Vagina (tissue), 2 donors: ENCODE measurements at regions not wholly inside any gene's neighbourhood (a gene's known extent, or its start where the extent isn't known, plus 50 kb on each side); places are given as distances from the start of the nearest gene placed in this dataset.

Experiments used
- DNase-seq, 2 donors: peaks; one replicate each; pipeline ENCODE4 v3.0.0-alpha.2; 2017; ENCODE audit errors: extremely low spot score in 2 of 2
- H3K27ac ChIP-seq: fragments of 200-600 bp; sonication (generic); one replicate; pipeline ENCODE4 v1.5.1; 2019
- H3K27me3 ChIP-seq: fragments of 200-600 bp; sonication (generic); one replicate; pipeline ENCODE4 v1.5.1; 2019
- H3K36me3 ChIP-seq, 2 donors: fragments of 200-600 bp; sonication (generic); one replicate each; pipeline ENCODE4 v1.5.1; 2017 to 2019
- H3K4me1 ChIP-seq: fragments of 200-600 bp; sonication (generic); one replicate; pipeline ENCODE4 v1.5.1; 2019
- H3K4me3 ChIP-seq, 2 donors: fragments of 200-600 bp; sonication (generic); 1 replicate in 1 of 2; 2 replicates in 1 of 2; pipeline ENCODE4 v1.5.1; 2016 to 2019
- H3K9me3 ChIP-seq: fragments of 200-600 bp; sonication (generic); one replicate; pipeline ENCODE4 v1.5.1; 2019
- POLR2A ChIP-seq, 2 donors: fragments of 450-650 bp; IDR thresholded peaks; one replicate each; pipeline ENCODE4 v1.6.1; 2017; ENCODE audit warnings: antibody characterized with exemption in 2 of 2, mild to moderate bottlenecking in 2 of 2, moderate library complexity in 2 of 2
- POLR2AphosphoS5 ChIP-seq, 2 donors: sonication (generic); formaldehyde crosslinking; IDR thresholded peaks; one replicate each; pipeline ENCODE4 v1.9.0; 2017; ENCODE audit warnings: antibody characterized with exemption in 2 of 2, mild to moderate bottlenecking in 2 of 2, low read depth in 1 of 2; ENCODE audit not compliant: insufficient read depth in 1 of 2
- intact Hi-C: fragments of 100-400 bp; cut with DNase I; formaldehyde crosslinking; loops from one replicate; pipeline ENCODE4 v1.15.1; 2023
- TF ChIP-seq, protein P1 (sequence below), 3 experiments: fragments of 450-650 bp in 2 of 3; fragments of 200-600 bp in 1 of 3; sonication (generic) in 1 of 3; IDR thresholded peaks; one replicate each; pipeline ENCODE4 v1.5.1; 2017 to 2019; ENCODE audit warnings: antibody characterized with exemption in 3 of 3, mild to moderate bottlenecking in 2 of 3, moderate library complexity in 2 of 3

DNA sequence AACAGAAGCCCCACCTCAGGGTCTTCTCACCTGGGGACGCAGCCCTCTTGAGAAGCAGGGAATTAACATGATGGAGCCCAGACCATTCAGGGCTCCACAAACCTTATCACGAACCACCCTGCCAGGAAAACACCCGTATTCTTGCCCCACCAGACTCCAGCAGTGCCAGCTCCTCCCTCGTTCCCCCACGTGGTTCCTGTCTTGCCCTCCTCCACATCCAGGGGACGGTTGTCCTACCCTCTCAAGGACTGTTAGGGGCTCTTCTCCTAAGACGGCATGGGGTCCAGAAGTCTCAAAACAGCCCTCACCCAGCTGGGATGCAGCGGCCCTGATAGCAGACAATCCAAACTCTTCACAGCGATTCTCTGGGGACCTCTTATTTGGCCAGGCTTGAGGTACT lies 372.2 kb upstream of the HS6ST1 start:
- no peak overlapping the region for H3K27ac ChIP-seq
- DNase-seq, result no peak
- intact Hi-C loops, result no loop called here
- H3K4me3 ChIP-seq, result no peak overlapping the region
- no peaks in the 10 kb centered on the region for H3K27me3 ChIP-seq
- no peaks in the 10 kb centered on the region for H3K36me3 ChIP-seq
- no peaks in the 10 kb centered on the region for H3K4me1 ChIP-seq
- TF ChIP-seq POLR2A (IDR thresholded peaks at IDR 0.05) (no peak), POLR2AphosphoS5 (IDR thresholded peaks at IDR 0.05; ENCODE audit: insufficient read depth in 1 of 2, low read depth in 1 of 2) (no peak)
- TF ChIP-seq, protein P1, sequence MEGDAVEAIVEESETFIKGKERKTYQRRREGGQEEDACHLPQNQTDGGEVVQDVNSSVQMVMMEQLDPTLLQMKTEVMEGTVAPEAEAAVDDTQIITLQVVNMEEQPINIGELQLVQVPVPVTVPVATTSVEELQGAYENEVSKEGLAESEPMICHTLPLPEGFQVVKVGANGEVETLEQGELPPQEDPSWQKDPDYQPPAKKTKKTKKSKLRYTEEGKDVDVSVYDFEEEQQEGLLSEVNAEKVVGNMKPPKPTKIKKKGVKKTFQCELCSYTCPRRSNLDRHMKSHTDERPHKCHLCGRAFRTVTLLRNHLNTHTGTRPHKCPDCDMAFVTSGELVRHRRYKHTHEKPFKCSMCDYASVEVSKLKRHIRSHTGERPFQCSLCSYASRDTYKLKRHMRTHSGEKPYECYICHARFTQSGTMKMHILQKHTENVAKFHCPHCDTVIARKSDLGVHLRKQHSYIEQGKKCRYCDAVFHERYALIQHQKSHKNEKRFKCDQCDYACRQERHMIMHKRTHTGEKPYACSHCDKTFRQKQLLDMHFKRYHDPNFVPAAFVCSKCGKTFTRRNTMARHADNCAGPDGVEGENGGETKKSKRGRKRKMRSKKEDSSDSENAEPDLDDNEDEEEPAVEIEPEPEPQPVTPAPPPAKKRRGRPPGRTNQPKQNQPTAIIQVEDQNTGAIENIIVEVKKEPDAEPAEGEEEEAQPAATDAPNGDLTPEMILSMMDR (IDR thresholded peaks at IDR 0.05), result no peak
- no peaks in the 10 kb centered on the region for H3K9me3 ChIP-seq

- Histone ChIP-seq H3K36me3 (no peaks in the 10 kb centered on the region), H3K9me3 (no peaks in the 10 kb centered on the region), H3K27me3 (no peaks in the 10 kb centered on the region), H3K4me1 (no peaks in the 10 kb centered on the region), H3K4me3 (no peak overlapping the region), H3K27ac (no peak overlapping the region)
- intact Hi-C loops, result no loop called here
- TF ChIP-seq POLR2AphosphoS5 (IDR thresholded peaks at IDR 0.05; ENCODE audit: insufficient read depth in 1 of 2, low read depth in 1 of 2), result no peak
- TF ChIP-seq, protein P1 (IDR thresholded peaks at IDR 0.05), result no peak
- no peak for TF ChIP-seq POLR2A (IDR thresholded peaks at IDR 0.05)
- DNase-seq, result no peak
These were observed 372.9 kb upstream of the HS6ST1 start for GRCh38 chr2:128691526-128691925.

GRCh38 chr2:128692895-128693742 lies 374.5 kb upstream of the HS6ST1 start:
- Histone ChIP-seq H3K4me3 (no peak overlapping the region), H3K4me1 (no peaks in the 10 kb centered on the region), H3K36me3 (no peaks in the 10 kb centered on the region), H3K9me3 (no peaks in the 10 kb centered on the region), H3K27ac (no peak overlapping the region), H3K27me3 (no peaks in the 10 kb centered on the region)
- no peak for TF ChIP-seq POLR2A (IDR thresholded peaks at IDR 0.05)
- TF ChIP-seq, protein P1 (IDR thresholded peaks at IDR 0.05), result no peak
- TF ChIP-seq POLR2AphosphoS5 (IDR thresholded peaks at IDR 0.05; ENCODE audit: insufficient read depth in 1 of 2, low read depth in 1 of 2), result no peak
- intact Hi-C loops, result no loop called here
- peak in 1 of 2 donors; percentile 69 for DNase-seq

GRCh38 chr2:128693743-128694029 lies 375.0 kb upstream of the HS6ST1 start:
- intact Hi-C loops, result no loop called here
- H3K27ac ChIP-seq, result no peak overlapping the region
- no peaks in the 10 kb centered on the region for H3K36me3 ChIP-seq
- DNase-seq, result peak in 1 of 2 donors; percentile 37
- no peaks in the 10 kb centered on the region for H3K27me3 ChIP-seq
- no peak for TF ChIP-seq POLR2A (IDR thresholded peaks at IDR 0.05)
- no peaks in the 10 kb centered on the region for H3K4me1 ChIP-seq
- no peaks in the 10 kb centered on the region for H3K9me3 ChIP-seq
- no peak overlapping the region for H3K4me3 ChIP-seq

GRCh38 chr2:128695646-128696220 lies 377.1 kb upstream of the HS6ST1 start:
- Histone ChIP-seq H3K9me3 (no peaks in the 10 kb centered on the region), H3K4me1 (no peaks in the 10 kb centered on the region), H3K4me3 (no peak overlapping the region), H3K27me3 (no peaks in the 10 kb centered on the region), H3K36me3 (no peaks in the 10 kb centered on the region), H3K27ac (no peak overlapping the region)
- TF ChIP-seq, protein P1 (IDR thresholded peaks at IDR 0.05), result no peak
- TF ChIP-seq POLR2AphosphoS5 (IDR thresholded peaks at IDR 0.05; ENCODE audit: insufficient read depth in 1 of 2, low read depth in 1 of 2) (no peak), POLR2A (IDR thresholded peaks at IDR 0.05) (no peak)
- intact Hi-C loops, result no loop called here
- DNase-seq, result peak in 1 of 2 donors; percentile 54
